ENCODE measurements at regions not wholly inside any gene's neighbourhood (a gene's known extent, or its start where the extent isn't known, plus 50 kb on each side); places are given as distances from the start of the nearest gene placed in this dataset.

- TF ChIP-seq CTCF (IDR thresholded peaks at IDR 0.05): no peak
- ATAC-seq (ENCODE audit: low FRiP score) (peak; percentile 73), DNase-seq (ENCODE audit: low spot score) (no peak)
These were observed 210.4 kb downstream of the SNX19 start for GRCh38 chr11:130705670-130706421.

DNA sequence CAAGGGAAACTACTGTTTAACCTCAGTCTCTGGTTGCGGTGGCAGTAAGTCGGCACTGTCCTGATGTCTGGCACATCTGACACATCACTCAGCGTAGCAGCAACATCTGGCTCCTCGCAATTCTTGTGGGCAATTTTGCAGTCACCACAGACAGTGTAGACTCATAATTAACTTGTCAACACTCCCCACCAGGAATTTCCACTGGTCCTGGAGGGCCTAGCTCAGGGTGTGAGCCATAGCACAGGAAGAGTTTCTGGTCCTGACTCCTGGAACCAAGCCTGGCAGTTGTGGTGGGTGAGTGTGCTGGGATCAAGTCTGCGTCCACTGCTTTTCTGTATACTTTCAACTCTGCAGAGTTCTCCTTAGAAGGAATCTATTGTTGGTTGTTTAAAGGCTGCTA lies 209.7 kb downstream of the SNX19 start:
- TF ChIP-seq CTCF (IDR thresholded peaks at IDR 0.05): no peak
- ATAC-seq (ENCODE audit: low FRiP score) (no peak), DNase-seq (ENCODE audit: low spot score) (no peak)

DNA sequence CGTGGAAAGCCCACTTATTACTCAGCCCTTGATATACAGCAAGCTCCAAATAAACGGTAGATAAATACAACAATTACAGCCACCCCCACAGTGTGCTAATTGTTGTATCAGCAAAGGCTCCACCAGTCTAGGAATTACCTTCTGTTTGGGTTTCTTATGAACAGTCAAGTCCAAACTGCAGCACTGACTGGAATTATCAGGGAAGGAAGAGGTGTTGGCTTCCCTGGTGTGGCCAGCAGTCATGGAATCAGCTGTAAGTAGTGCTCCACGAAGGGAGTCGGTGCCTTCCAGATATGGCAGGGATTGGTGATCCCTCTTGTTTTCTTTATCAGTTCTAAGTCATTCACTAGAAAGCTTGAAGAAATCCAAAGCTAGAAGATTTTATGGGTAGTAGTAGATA lies 209.1 kb downstream of the SNX19 start:
- no peak for TF ChIP-seq CTCF (IDR thresholded peaks at IDR 0.05)
- DNase-seq (ENCODE audit: low spot score) (no peak), ATAC-seq (ENCODE audit: low FRiP score) (no peak)

DNA sequence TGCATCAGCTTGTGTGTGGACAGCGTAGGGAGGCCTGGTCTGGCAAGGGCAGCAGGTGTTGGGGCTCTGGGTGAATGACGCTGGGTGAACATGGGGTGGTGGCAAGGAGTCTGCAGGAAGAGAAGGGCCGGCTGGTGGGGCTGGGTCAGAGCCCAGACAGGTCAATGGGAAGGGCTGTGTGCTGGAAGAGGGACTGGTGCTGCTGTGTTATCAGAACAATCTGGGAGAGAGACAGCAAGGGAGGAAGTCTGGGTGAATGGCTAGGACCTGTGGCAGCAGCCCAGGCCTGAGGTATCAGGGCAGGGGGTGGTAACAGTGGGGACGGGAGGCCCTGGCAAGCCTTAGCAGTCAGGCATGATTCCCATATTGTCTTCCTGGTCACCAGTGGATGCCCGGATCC lies 206.7 kb downstream of the SNX19 start:
- DNase-seq (ENCODE audit: low spot score) (no peak), ATAC-seq (ENCODE audit: low FRiP score) (no peak)
- TF ChIP-seq CTCF (IDR thresholded peaks at IDR 0.05): no peak

- DNase-seq (ENCODE audit: low spot score): no peak
- TF ChIP-seq CTCF (IDR thresholded peaks at IDR 0.05): no peak
These were observed 206.3 kb downstream of the SNX19 start for GRCh38 chr11:130710021-130710420.

DNA sequence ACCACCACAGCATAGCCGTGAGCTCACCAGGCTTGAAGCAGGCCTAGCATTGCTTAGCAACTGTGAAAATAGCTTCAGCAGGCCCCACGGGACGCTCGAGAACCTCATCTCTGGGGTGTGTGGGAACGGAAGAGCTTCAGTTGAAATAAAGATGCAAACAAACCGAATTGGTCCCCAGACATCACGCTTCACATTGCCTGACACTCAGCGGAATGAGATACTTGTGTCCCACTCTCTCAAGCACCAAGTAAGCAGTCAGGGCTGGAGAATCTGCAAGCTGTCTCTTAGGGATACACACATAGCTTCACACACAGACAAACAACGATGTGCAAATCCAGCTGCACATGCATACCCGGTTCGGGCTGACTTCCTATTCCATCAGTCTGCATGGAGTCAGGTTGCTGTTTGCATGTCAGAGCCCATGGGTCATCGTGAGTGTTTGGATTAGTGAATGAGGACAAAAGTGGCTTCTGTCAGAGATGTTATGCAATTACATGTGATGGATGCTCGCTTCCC lies 205.7 kb downstream of the SNX19 start:
- ATAC-seq (ENCODE audit: low FRiP score): no peak
- DNase-seq (ENCODE audit: low spot score): no peak

More at GRCh38 chr11:130710021-130710420, 206.3 kb downstream of the SNX19 start:
- no peak for ATAC-seq (ENCODE audit: low FRiP score)

More for the DNA sequence above, 205.7 kb downstream of the SNX19 start:
- no peak for TF ChIP-seq CTCF (IDR thresholded peaks at IDR 0.05)
